ENCODE measurements at regions not wholly inside any gene's neighbourhood (a gene's known extent, or its start where the extent isn't known, plus 50 kb on each side); places are given as distances from the start of the nearest gene placed in this dataset.

- 90% methylated on average over 10 of the region's 12 CpGs for WGBS (ENCODE audit: insufficient coverage)
- POLR2A ChIA-PET = no interaction called here
- Mint-ChIP-seq H3K4me1 (peaks cover 83% of the 10 kb centered on the region), H3K9me3 (ENCODE audit: insufficient read depth) (no peaks in the 10 kb centered on the region), H3K27ac (no peak overlapping the region), H3K4me3 (peak overlapping the region; percentile 50), H3K27me3 (no peaks in the 10 kb centered on the region)
- intact Hi-C loops (cut with micrococcal nuclease) = loop anchor here (2.0 to 10.0 kb wide), 2 partner anchors 23 to 55 kb away; no protein-coding TSS in a partner anchor
- H3K4me3 ChIP-seq (ENCODE audit: control extremely low read depth in 1 of 5, extremely low read depth in 1 of 5, insufficient read depth in 1 of 5, low read depth in 2 of 5, low read length in 4 of 5) = no peak overlapping the region
- peaks cover 87% of the 10 kb centered on the region for H4K20me1 ChIP-seq (ENCODE audit: control insufficient read depth, insufficient read depth, low read length, poor library complexity, severe bottlenecking)
- peak overlapping the region; percentile 7 for H3K4me2 ChIP-seq (replicated peaks; ENCODE audit: low read depth, low read length, poor library complexity, severe bottlenecking)
- TF ChIP-seq EZH2 (IDR thresholded peaks at IDR 0.05; ENCODE audit: borderline replicate concordance, insufficient read depth, low read depth, low read length, poor library complexity, severe bottlenecking) (no peak), CTCF (IDR thresholded peaks at IDR 0.05) (no peak)
- no peak overlapping the region for H2AFZ ChIP-seq (ENCODE audit: insufficient read depth, low read depth, low read length, poor library complexity, severe bottlenecking)
- ATAC-seq (ENCODE audit: low read depth) = no peak
- peaks cover 0 to 16% of the 10 kb centered on the region in 2 experiments for H3K36me3 ChIP-seq (replicated peaks in 1 of 2; ENCODE audit: control extremely low read depth in 1 of 2, control insufficient read depth in 1 of 2, extremely low read depth in 1 of 2, insufficient read depth in 2 of 2, low read length in 1 of 2)
- CTCF ChIA-PET = interaction anchor here (1.0 to 1.1 kb wide), 2 partner anchors 11 to 18 kb away, joined by 4 to 5 read pairs; no protein-coding TSS in a partner anchor
- H3K79me2 ChIP-seq (ENCODE audit: control insufficient read depth, insufficient read depth, low read length) = peaks cover 100% of the 10 kb centered on the region
- peak overlapping the region in 1 of 2 donors; percentile 60 for H3K27ac ChIP-seq (ENCODE audit: low read length in 2 of 2)
- no peaks in the 10 kb centered on the region for H3K9me3 ChIP-seq (ENCODE audit: control extremely low read depth in 1 of 3, control insufficient read depth in 2 of 3, insufficient read depth in 1 of 3, low read length in 2 of 3)
- H3K9ac ChIP-seq (ENCODE audit: low read length) = no peak overlapping the region
- H3K4me1 ChIP-seq (ENCODE audit: control insufficient read depth in 2 of 2, insufficient read depth in 2 of 2, low read length in 2 of 2) = peaks cover 64 to 66% of the 10 kb centered on the region in 2 donors
- no peaks in the 10 kb centered on the region for H3K27me3 ChIP-seq (replicated peaks in 1 of 4; ENCODE audit: control extremely low read depth in 1 of 4, control insufficient read depth in 3 of 4, insufficient read depth in 4 of 4, low read length in 3 of 4)
- no peak for DNase-seq
These were observed 118.1 kb downstream of the C9orf152 start for GRCh38 chr9:110089681-110090370.

DNA sequence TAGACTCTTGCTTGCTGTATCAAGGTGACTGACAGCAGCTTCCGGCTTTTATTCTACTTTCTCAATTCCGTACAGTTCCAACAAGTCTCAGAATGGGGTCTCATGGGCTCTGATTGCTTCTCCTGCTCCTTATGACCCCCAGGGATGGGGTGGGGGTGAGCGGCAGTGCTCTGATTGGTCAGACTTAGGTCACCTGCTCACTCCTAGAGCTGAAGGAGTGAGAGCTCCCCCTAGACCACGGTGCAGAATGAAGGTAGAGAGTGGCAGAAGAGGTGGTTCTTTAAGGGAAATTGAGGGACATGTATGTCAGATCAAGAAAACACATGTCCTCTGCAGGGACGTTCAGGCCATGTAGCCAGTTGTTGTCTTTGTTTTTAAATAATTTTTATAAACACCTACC, 115.2 kb downstream of the C9orf152 start:
- WGBS (ENCODE audit: insufficient coverage) = 100% methylated on average over 2 of the region's 5 CpGs
- Histone ChIP-seq H3K36me3 (replicated peaks in 1 of 2; ENCODE audit: control extremely low read depth in 1 of 2, control insufficient read depth in 1 of 2, extremely low read depth in 1 of 2, insufficient read depth in 2 of 2, low read length in 1 of 2) (peaks cover 0 to 11% of the 10 kb centered on the region in 2 experiments), H2AFZ (ENCODE audit: insufficient read depth, low read depth, low read length, poor library complexity, severe bottlenecking) (no peak overlapping the region), H3K4me1 (ENCODE audit: control insufficient read depth in 2 of 2, insufficient read depth in 2 of 2, low read length in 2 of 2) (peaks cover 46 to 50% of the 10 kb centered on the region in 2 donors), H3K4me2 (replicated peaks; ENCODE audit: low read depth, low read length, poor library complexity, severe bottlenecking) (peak overlapping the region; percentile 16), H3K4me3 (ENCODE audit: control extremely low read depth in 1 of 5, extremely low read depth in 1 of 5, insufficient read depth in 1 of 5, low read depth in 2 of 5, low read length in 4 of 5) (no peak overlapping the region), H4K20me1 (ENCODE audit: control insufficient read depth, insufficient read depth, low read length, poor library complexity, severe bottlenecking) (peaks cover 74% of the 10 kb centered on the region), H3K27ac (ENCODE audit: low read length in 2 of 2) (peak overlapping the region in 1 of 2 donors; percentile 11), H3K27me3 (replicated peaks in 1 of 4; ENCODE audit: control extremely low read depth in 1 of 4, control insufficient read depth in 3 of 4, insufficient read depth in 4 of 4, low read length in 3 of 4) (no peaks in the 10 kb centered on the region), H3K79me2 (ENCODE audit: control insufficient read depth, insufficient read depth, low read length) (peaks cover 90% of the 10 kb centered on the region), H3K9ac (ENCODE audit: low read length) (no peak overlapping the region), H3K9me3 (ENCODE audit: control extremely low read depth in 1 of 3, control insufficient read depth in 2 of 3, insufficient read depth in 1 of 3, low read length in 2 of 3) (no peaks in the 10 kb centered on the region)
- Mint-ChIP-seq H3K27ac (peak overlapping the region; percentile 39), H3K4me1 (peaks cover 79% of the 10 kb centered on the region), H3K9me3 (ENCODE audit: insufficient read depth) (no peaks in the 10 kb centered on the region), H3K4me3 (no peak overlapping the region), H3K27me3 (no peaks in the 10 kb centered on the region)
- ATAC-seq (ENCODE audit: low read depth) (no peak), DNase-seq (no peak)
- intact Hi-C loops (cut with micrococcal nuclease) = loop anchor here (2.0 to 10.0 kb wide), 2 partner anchors 14 to 52 kb away; no protein-coding TSS in a partner anchor
- ChIA-PET CTCF (interaction anchor here (1.0 to 1.3 kb wide), 2 partner anchors 51 to 189 kb away, joined by 3 to 6 read pairs; no protein-coding TSS in a partner anchor), POLR2A (no interaction called here)
- no peak for TF ChIP-seq CTCF (IDR thresholded peaks at IDR 0.05)
- TF ChIP-seq EZH2 (IDR thresholded peaks at IDR 0.05; ENCODE audit: borderline replicate concordance, insufficient read depth, low read depth, low read length, poor library complexity, severe bottlenecking) = no peak

All from B cell (primary cell).